Ascending aorta (tissue), 2 donors: ENCODE measurements at regions not wholly inside any gene's neighbourhood (a gene's known extent, or its start where the extent isn't known, plus 50 kb on each side); places are given as distances from the start of the nearest gene placed in this dataset.

Experiments
- DNase-seq, 2 donors: peaks; one replicate each; pipeline ENCODE4 v3.0.0-alpha.2; 2019; ENCODE audit warnings: low spot score in 2 of 2
- H3K27ac ChIP-seq, 2 donors: fragments of 200-600 bp; sonication (generic); one replicate each; pipeline ENCODE4 v1.5.1; 2016 to 2017; ENCODE audit warnings: mild to moderate bottlenecking in 1 of 2
- H3K27me3 ChIP-seq: fragments of 200-600 bp; sonication (generic); one replicate; pipeline ENCODE4 v1.5.1; 2017
- H3K36me3 ChIP-seq, 2 donors: fragments of 200-600 bp; sonication (generic); one replicate each; pipeline ENCODE4 v1.5.1; 2016
- H3K4me1 ChIP-seq, 2 donors: fragments of 200-600 bp; sonication (generic); one replicate each; pipeline ENCODE4 v1.5.1; 2016 to 2017; ENCODE audit warnings: mild to moderate bottlenecking in 1 of 2
- H3K4me3 ChIP-seq, 2 donors: fragments of 200-600 bp; sonication (generic); one replicate each; pipeline ENCODE4 v1.5.1; 2016 to 2017; ENCODE audit warnings: mild to moderate bottlenecking in 1 of 2
- H3K9me3 ChIP-seq, 2 donors: fragments of 200-600 bp; sonication (generic); one replicate each; pipeline ENCODE4 v1.5.1; 2016
- intact Hi-C: fragments of 100-400 bp; cut with DNase I; formaldehyde crosslinking; loops from one replicate; pipeline ENCODE4 v1.15.1; 2023
- TF ChIP-seq, protein P1 (sequence below), 3 experiments: fragments of 200-600 bp in 2 of 3; fragments of 450-650 bp in 1 of 3; sonication (generic) in 2 of 3; IDR thresholded peaks; one replicate each; pipeline ENCODE4 v1.5.1; 2016 to 2019; ENCODE audit warnings: antibody characterized with exemption in 3 of 3, mild to moderate bottlenecking in 1 of 3, moderate library complexity in 1 of 3

DNA sequence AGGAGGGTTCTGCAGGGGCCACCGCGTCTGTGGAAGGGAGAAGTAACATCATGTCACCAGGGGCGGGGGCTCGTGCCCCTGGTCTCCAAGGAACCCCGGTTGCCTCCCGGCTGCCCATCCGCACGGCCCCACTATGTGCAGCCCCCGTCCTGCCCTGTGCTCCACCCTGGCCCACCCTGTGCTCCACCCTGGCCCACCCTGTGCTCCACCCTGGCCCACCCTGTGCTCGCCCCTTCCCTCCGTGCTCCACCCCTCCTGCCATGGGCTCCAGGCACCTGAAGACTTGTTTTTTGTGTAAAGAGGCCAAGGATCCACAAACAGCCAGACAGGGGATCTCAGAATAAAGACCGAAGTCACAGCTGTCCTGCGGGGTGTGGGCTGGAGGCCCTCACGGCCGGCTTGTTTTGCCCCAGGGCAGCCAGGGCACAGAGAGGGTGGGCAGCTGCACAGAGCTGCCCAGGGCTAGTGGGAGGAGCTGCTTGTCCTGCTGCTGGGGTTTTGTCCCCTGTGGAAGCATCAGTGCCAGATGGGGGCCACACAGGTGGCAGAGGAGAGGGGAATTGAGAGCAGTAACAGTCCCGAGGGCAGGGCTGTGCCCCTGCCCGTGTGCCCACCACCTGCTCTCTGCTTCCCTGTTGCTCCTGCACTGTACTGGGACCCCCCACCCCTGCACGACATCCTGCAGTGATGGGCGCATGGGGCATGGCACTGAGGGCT, 147.0 kb upstream of the CIBAR2 start:
- TF ChIP-seq, protein P1, sequence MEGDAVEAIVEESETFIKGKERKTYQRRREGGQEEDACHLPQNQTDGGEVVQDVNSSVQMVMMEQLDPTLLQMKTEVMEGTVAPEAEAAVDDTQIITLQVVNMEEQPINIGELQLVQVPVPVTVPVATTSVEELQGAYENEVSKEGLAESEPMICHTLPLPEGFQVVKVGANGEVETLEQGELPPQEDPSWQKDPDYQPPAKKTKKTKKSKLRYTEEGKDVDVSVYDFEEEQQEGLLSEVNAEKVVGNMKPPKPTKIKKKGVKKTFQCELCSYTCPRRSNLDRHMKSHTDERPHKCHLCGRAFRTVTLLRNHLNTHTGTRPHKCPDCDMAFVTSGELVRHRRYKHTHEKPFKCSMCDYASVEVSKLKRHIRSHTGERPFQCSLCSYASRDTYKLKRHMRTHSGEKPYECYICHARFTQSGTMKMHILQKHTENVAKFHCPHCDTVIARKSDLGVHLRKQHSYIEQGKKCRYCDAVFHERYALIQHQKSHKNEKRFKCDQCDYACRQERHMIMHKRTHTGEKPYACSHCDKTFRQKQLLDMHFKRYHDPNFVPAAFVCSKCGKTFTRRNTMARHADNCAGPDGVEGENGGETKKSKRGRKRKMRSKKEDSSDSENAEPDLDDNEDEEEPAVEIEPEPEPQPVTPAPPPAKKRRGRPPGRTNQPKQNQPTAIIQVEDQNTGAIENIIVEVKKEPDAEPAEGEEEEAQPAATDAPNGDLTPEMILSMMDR (IDR thresholded peaks at IDR 0.05), result no peak
- Histone ChIP-seq H3K36me3 (no peaks in the 10 kb centered on the region), H3K27ac (no peak overlapping the region), H3K4me3 (no peak overlapping the region), H3K4me1 (no peaks in the 10 kb centered on the region), H3K9me3 (no peaks in the 10 kb centered on the region), H3K27me3 (no peaks in the 10 kb centered on the region)
- DNase-seq, result no peak
- intact Hi-C loops, result no loop called here

DNA sequence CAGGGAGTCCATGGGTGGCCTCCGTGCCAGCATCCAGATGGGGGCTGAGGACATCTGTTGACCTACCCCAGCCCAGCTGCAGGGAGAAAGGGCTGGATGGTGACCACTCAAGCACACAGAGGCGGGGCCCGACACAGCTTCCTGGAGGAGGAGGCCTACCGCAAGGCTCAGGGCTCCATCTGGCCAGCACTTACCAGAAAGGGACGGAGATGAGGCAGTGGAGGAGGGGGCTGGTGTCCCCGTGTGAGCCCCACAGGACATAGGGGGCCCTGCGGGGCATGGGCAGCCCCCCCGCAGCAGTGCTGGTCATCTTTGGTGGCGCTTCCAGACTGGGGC, 147.5 kb upstream of the CIBAR2 start:
- TF ChIP-seq, protein P1 (IDR thresholded peaks at IDR 0.05), result no peak
- DNase-seq, result no peak
- Histone ChIP-seq H3K27ac (no peak overlapping the region), H3K4me1 (no peaks in the 10 kb centered on the region), H3K36me3 (no peaks in the 10 kb centered on the region), H3K9me3 (no peaks in the 10 kb centered on the region), H3K4me3 (no peak overlapping the region), H3K27me3 (no peaks in the 10 kb centered on the region)
- intact Hi-C loops, result no loop called here

DNA sequence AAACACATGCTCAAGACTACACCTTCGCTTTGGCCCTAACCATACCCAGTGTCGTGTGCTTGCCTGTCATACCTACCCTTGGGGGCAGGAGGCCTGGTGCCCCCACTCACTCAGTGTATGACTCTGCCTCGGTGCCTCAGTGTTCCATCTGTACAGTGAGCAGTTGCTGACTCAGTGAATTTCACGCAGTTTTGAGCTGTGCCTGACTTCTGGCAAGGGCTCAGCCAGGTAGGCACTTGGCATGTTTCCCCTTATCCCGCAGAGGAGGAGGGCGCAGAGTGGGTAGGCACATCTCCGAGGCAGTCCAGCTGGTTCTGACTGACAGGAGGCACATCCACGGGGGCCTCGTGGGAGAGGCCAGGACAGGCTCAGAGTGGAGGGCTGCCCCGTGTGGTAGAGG, 148.9 kb upstream of the CIBAR2 start:
- no peaks in the 10 kb centered on the region for H3K36me3 ChIP-seq
- no peaks in the 10 kb centered on the region for H3K27me3 ChIP-seq
- no peak overlapping the region for H3K4me3 ChIP-seq
- TF ChIP-seq, protein P1 (IDR thresholded peaks at IDR 0.05), result no peak
- no peak overlapping the region for H3K27ac ChIP-seq
- no peak for DNase-seq
- H3K9me3 ChIP-seq, result no peaks in the 10 kb centered on the region
- intact Hi-C loops, result no loop called here
- H3K4me1 ChIP-seq, result no peaks in the 10 kb centered on the region

DNA sequence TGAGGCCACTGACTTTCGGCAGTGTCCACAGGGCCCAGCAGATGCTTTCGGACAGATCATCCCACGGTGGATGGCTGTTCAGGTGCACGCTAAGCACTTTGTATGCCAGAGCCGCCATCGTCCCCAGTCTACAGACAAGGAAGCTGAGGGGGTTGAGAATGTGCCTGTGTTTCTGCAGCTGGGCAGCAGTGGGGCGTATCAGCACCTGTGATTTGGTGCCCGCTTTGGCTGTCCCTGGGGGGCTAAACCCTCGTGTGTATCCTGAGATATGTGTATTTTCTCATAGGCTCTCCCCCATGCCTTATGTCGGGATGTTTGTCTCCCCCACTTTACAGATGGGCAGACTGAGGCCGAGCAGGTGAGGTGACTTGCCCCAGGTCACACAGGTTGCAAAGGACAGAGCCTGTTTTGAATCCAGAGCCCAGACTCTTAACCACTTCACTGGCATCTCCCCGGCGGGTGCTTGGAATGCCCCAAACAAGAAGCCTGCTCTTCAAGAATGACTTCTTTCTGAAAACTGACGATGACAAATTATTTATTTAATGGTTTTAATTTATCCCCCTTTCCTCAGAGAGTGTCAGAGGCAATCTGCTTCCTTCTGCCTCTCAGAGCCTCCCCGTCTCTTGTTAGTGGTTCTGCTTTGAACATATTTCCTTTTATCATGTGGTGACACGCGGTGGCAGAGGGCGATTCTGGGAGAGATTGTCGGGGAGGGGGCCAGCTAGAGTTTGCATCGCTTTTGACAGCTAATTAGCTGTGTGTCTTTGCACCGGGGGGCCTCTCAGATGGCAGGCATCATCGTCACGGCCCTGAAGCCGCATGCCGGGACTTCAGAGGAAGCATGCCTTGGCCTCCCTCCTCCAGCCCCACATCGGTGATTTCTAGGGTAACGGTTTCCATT, 149.6 kb upstream of the CIBAR2 start:
- Histone ChIP-seq H3K27ac (no peak overlapping the region), H3K9me3 (no peaks in the 10 kb centered on the region), H3K4me3 (no peak overlapping the region), H3K27me3 (no peaks in the 10 kb centered on the region), H3K36me3 (no peaks in the 10 kb centered on the region), H3K4me1 (no peaks in the 10 kb centered on the region)
- no peak for DNase-seq
- TF ChIP-seq, protein P1 (IDR thresholded peaks at IDR 0.05), result no peak
- intact Hi-C loops, result no loop called here

DNA sequence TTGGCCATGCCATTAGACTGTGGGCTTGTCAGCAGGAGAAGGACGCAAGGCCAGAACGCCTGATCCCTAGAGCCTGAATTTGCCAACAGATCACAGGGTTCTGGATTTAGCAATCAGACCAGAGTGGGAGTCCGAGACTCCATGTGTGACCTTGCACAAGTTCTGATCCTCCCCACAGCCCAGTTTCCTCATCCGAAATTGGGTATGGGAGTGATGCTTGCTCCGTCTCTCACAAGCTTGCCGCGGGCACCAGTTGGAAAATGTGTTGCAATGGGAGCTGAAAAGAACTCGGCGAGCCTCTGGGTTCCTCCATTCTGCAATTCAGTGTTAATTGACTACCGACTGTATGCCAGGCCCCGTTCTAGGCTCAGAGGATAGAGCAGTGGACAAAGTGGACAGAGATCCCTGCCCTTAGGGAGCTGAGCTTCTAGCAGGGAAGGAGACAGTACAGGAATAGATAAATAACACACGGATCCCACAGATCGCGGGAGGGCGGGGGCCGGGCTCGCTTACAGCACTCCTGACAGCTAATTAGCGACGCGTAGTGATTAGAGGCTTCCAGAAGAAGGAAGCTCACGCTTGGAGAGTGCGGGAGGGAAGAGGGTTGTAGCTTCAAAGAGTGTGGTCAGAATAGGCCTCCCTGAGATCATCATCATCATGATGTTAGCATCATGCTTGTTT, 150.4 kb upstream of the CIBAR2 start:
- intact Hi-C loops, result no loop called here
- H3K9me3 ChIP-seq, result no peaks in the 10 kb centered on the region
- DNase-seq, result no peak
- no peak overlapping the region for H3K27ac ChIP-seq
- H3K36me3 ChIP-seq, result no peaks in the 10 kb centered on the region
- H3K4me3 ChIP-seq, result no peak overlapping the region
- H3K27me3 ChIP-seq, result no peaks in the 10 kb centered on the region
- no peaks in the 10 kb centered on the region for H3K4me1 ChIP-seq
- TF ChIP-seq, protein P1 (IDR thresholded peaks at IDR 0.05), result no peak
